K562 (cell line): ENCODE measurements at regions not wholly inside any gene's neighbourhood (a gene's known extent, or its start where the extent isn't known, plus 50 kb on each side); places are given as distances from the start of the nearest gene placed in this dataset.

ENCODE experiments used
- ADNP ChIP-seq: fragments of 200-800 bp; sonication (Bioruptor generic); IDR thresholded peaks from 2 replicates; pipeline ENCODE4 v1.6.1; 2016; ENCODE audit warnings: missing genetic modification characterization, missing compliant biosample characterization
- BACH1 ChIP-seq: fragments of 200-800 bp; sonication (Bioruptor generic); IDR thresholded peaks from 2 replicates; pipeline ENCODE4 v1.6.1; 2016; ENCODE audit warnings: missing genetic modification characterization, missing compliant biosample characterization
- BCL6 ChIP-seq: fragments of 250-450 bp; sonication (Bioruptor Pico); IDR thresholded peaks from 2 replicates; pipeline ENCODE4 v1.4.0; 2020
- CBFB ChIP-seq: sonication (generic); formaldehyde crosslinking; IDR thresholded peaks from 2 replicates; pipeline ENCODE4 v1.4.0; 2020; ENCODE audit warnings: mild to moderate bottlenecking, missing genetic modification reagents
- CBX3 ChIP-seq, 2 experiments: IDR thresholded peaks; 1 replicate in 1 of 2; 2 replicates in 1 of 2; pipeline ENCODE4 v1.6.1; 2012; ENCODE audit warnings: inconsistent platforms in 2 of 2, low read length in 2 of 2, borderline replicate concordance in 1 of 2, control low read depth in 1 of 2
- CCNT2 ChIP-seq: IDR thresholded peaks from 2 replicates; pipeline ENCODE4 v1.6.1; 2011; ENCODE audit warnings: borderline replicate concordance, low read depth, mild to moderate bottlenecking, moderate library complexity, mixed read lengths, low read length; ENCODE audit not compliant: insufficient read length; ENCODE audit errors: extremely low read depth
- ERF ChIP-seq: fragments of 450-650 bp; formaldehyde crosslinking; IDR thresholded peaks from 2 replicates; pipeline ENCODE4 v1.4.0; 2020; ENCODE audit warnings: mild to moderate bottlenecking, mixed read lengths
- FOXM1 ChIP-seq, 2 experiments: fragments of 450-650 bp in 1 of 2; sonication (generic) in 1 of 2; formaldehyde crosslinking in 1 of 2; IDR thresholded peaks; 2 replicates each; pipeline versions ENCODE4 v1.6.1 to v1.9.0; 2017 to 2022; ENCODE audit warnings: low read depth in 2 of 2, mild to moderate bottlenecking in 2 of 2, missing genetic modification reagents in 1 of 2, moderate library complexity in 1 of 2
- GATAD2A ChIP-seq: fragments of 450-650 bp; IDR thresholded peaks from 2 replicates; pipeline ENCODE4 v1.6.1; 2017
- GTF2F1 ChIP-seq: IDR thresholded peaks from 2 replicates; pipeline ENCODE4 v1.6.1; 2011; ENCODE audit warnings: low read depth, low read length, improper control_type of control experiment
- MAFF ChIP-seq: IDR thresholded peaks from 2 replicates; pipeline ENCODE4 v1.6.1; 2012; ENCODE audit warnings: low read length, improper control_type of control experiment
- MAFK ChIP-seq: IDR thresholded peaks from 2 replicates; pipeline ENCODE4 v1.6.1; 2011; ENCODE audit warnings: low read length, improper control_type of control experiment
- MEF2D ChIP-seq: conservative IDR thresholded peaks from 2 replicates; pipeline ENCODE4 v1.6.1; 2016; ENCODE audit warnings: low read depth, missing genetic modification characterization, missing compliant biosample characterization
- NFE2 ChIP-seq: IDR thresholded peaks from 2 replicates; pipeline ENCODE4 v1.6.1; 2014; ENCODE audit warnings: antibody characterized with exemption, low read depth
- PHF21A ChIP-seq: fragments of 450-650 bp; IDR thresholded peaks from 2 replicates; pipeline ENCODE4 v1.6.1; 2017; ENCODE audit warnings: low read depth, borderline replicate concordance
- POLR2AphosphoS5 ChIP-seq: IDR thresholded peaks from 2 replicates; pipeline ENCODE4 v1.6.1; 2011; ENCODE audit warnings: mild to moderate bottlenecking, low read depth, low read length, moderate library complexity; ENCODE audit not compliant: control insufficient read depth, insufficient read depth
- PPARD ChIP-seq: fragments of 250-450 bp; sonication (Bioruptor Pico); IDR thresholded peaks from 2 replicates; pipeline ENCODE4 v1.8.0; 2022; ENCODE audit warnings: inconsistent platforms, mild to moderate bottlenecking, moderate library complexity
- PRPF4 ChIP-seq: fragments of 200-400 bp; formaldehyde crosslinking; IDR thresholded peaks from one replicate; pipeline ENCODE4 v1.6.1; 2017; ENCODE audit warnings: low read length, low read depth, mild to moderate bottlenecking; ENCODE audit not compliant: insufficient read depth, poor library complexity, severe bottlenecking
- SP1 ChIP-seq: sonication (generic); formaldehyde crosslinking; IDR thresholded peaks from 2 replicates; pipeline ENCODE4 v1.8.1; 2022; ENCODE audit warnings: mild to moderate bottlenecking, missing genetic modification reagents
- TCF3 ChIP-seq: sonication (generic); formaldehyde crosslinking; IDR thresholded peaks from 2 replicates; pipeline ENCODE4 v1.4.0; 2020; ENCODE audit warnings: mild to moderate bottlenecking, missing genetic modification reagents
- ZBTB17 ChIP-seq: fragments of 450-650 bp; formaldehyde crosslinking; IDR thresholded peaks from 2 replicates; pipeline ENCODE4 v1.4.0; 2020; ENCODE audit warnings: mild to moderate bottlenecking
- ZFP1 ChIP-seq: fragments of 450-650 bp; formaldehyde crosslinking; IDR thresholded peaks from 2 replicates; pipeline ENCODE4 v1.4.0; 2020; ENCODE audit warnings: mild to moderate bottlenecking, mixed read lengths
- ZNF232 ChIP-seq: sonication (generic); formaldehyde crosslinking; IDR thresholded peaks from 2 replicates; pipeline ENCODE4 v1.8.0; 2022; ENCODE audit warnings: mild to moderate bottlenecking, missing genetic modification reagents
- ZNF444 ChIP-seq: fragments of 250-450 bp; sonication (Bioruptor Pico); IDR thresholded peaks from 2 replicates; pipeline ENCODE4 v1.4.0; 2020; ENCODE audit warnings: mild to moderate bottlenecking, moderate library complexity
- ZNF445 ChIP-seq: fragments of 250-450 bp; sonication (Bioruptor Pico); IDR thresholded peaks from 2 replicates; pipeline ENCODE4 v1.4.0; 2020; ENCODE audit warnings: low read depth, mild to moderate bottlenecking, moderate library complexity
- ZNF644 ChIP-seq: fragments of 200-800 bp; sonication (Bioruptor generic); IDR thresholded peaks from 2 replicates; pipeline ENCODE4 v1.6.1; 2016; ENCODE audit warnings: low read depth, missing genetic modification characterization, missing compliant biosample characterization
- ZNF766 ChIP-seq: fragments of 200-800 bp; sonication (Bioruptor generic); conservative IDR thresholded peaks from 2 replicates; pipeline ENCODE4 v1.6.1; 2016; ENCODE audit warnings: missing genetic modification characterization, missing compliant biosample characterization
- TF ChIP-seq, protein P1 (sequence below): sonication (generic); formaldehyde crosslinking; IDR thresholded peaks from 2 replicates; pipeline ENCODE4 v1.9.0; 2022; ENCODE audit warnings: mild to moderate bottlenecking, missing genetic modification reagents
- TF ChIP-seq, protein P2 (sequence below), 2 experiments: fragments of 250-450 bp in 1 of 2; fragments of 450-650 bp in 1 of 2; sonication (Bioruptor Pico) in 1 of 2; IDR thresholded peaks; 2 replicates each; pipeline versions ENCODE4 v1.6.1 to v1.8.0; 2016 to 2021; ENCODE audit warnings: mild to moderate bottlenecking in 2 of 2, moderate library complexity in 2 of 2, missing compliant biosample characterization in 1 of 2, missing genetic modification characterization in 1 of 2
- TF ChIP-seq, protein P3 (sequence below): sonication (generic); formaldehyde crosslinking; IDR thresholded peaks from 2 replicates; pipeline ENCODE4 v1.8.1; 2022; ENCODE audit warnings: missing genetic modification reagents

DNA sequence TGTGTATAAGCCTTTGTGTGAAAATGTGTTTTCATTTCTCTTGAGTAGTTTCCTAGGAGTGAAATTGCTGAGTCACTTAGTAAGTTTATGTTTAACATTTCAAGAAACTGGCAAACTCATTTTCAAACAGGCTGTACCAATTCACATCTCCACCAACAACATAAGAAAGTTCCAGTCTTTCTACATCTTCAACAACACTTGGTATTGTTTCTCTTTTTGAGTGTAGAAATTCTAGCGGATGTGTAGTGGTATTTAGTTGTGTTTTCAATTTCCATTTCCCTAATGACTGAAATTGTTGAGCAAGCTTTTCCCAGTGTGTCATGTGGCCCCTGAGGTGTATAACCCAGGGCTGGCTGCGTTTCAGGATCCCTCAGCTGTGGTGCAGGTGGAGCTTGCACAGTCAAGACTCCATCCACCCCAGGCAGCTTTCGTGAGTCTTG lies 258.5 kb downstream of the PDCD6IP start (continued):
- TF ChIP-seq, protein P1, sequence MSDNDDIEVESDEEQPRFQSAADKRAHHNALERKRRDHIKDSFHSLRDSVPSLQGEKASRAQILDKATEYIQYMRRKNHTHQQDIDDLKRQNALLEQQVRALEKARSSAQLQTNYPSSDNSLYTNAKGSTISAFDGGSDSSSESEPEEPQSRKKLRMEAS (CRISPR knock-in tag) = no peak
- TF ChIP-seq CBFB (no peak), TCF3 (CRISPR knock-in tag) (no peak), MEF2D (tag) (0 out of 2 replicates have a peak, but pooled peaks have one; percentile 15), CBX3 (IDR thresholded peaks at IDR 0.05; ENCODE audit: borderline replicate concordance in 1 of 2, low read length in 2 of 2) (peak in 1 of 2 experiments; percentile 59; a peak in 1 of 3 replicates), ZNF445 (CRISPR knock-in tag) (no peak), ZFP1 (CRISPR knock-in tag) (no peak), ZNF766 (CRISPR knock-in tag) (no peak), ADNP (no peak), PRPF4 (no peak), PHF21A (no peak), POLR2AphosphoS5 (no peak), NFE2 (peak; percentile 98), FOXM1 (IDR thresholded peaks at IDR 0.05; ENCODE audit: low read depth) (no peak), FOXM1 (CRISPR knock-in tag; IDR thresholded peaks at IDR 0.05; ENCODE audit: low read depth) (no peak), SP1 (no peak), PPARD (CRISPR knock-in tag) (no peak), ZNF644 (tag) (peak; percentile 42; the same call in 1 of the 2 replicates), BCL6 (no peak), MAFK (peak; percentile 94), CCNT2 (no peak), ZBTB17 (CRISPR knock-in tag) (no peak), GATAD2A (no peak), BACH1 (tag) (peak; percentile 95), ERF (peak; percentile 78; the same call in 1 of the 2 replicates), MAFF (peak; percentile 97), ZNF444 (CRISPR knock-in tag) (no peak), GTF2F1 (no peak), ZNF232 (CRISPR knock-in tag) (0 out of 2 replicates have a peak, but pooled peaks have one; percentile 81)
- TF ChIP-seq, protein P2, sequence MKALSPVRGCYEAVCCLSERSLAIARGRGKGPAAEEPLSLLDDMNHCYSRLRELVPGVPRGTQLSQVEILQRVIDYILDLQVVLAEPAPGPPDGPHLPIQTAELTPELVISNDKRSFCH (CRISPR knock-in tag; IDR thresholded peaks at IDR 0.05) = no peak
- TF ChIP-seq, protein P2 (tag; IDR thresholded peaks at IDR 0.05) = no peak
- TF ChIP-seq, protein P3, sequence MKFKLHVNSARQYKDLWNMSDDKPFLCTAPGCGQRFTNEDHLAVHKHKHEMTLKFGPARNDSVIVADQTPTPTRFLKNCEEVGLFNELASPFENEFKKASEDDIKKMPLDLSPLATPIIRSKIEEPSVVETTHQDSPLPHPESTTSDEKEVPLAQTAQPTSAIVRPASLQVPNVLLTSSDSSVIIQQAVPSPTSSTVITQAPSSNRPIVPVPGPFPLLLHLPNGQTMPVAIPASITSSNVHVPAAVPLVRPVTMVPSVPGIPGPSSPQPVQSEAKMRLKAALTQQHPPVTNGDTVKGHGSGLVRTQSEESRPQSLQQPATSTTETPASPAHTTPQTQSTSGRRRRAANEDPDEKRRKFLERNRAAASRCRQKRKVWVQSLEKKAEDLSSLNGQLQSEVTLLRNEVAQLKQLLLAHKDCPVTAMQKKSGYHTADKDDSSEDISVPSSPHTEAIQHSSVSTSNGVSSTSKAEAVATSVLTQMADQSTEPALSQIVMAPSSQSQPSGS = no peak
